Caco-2 (cell line): ENCODE measurements at regions not wholly inside any gene's neighbourhood (a gene's known extent, or its start where the extent isn't known, plus 50 kb on each side); places are given as distances from the start of the nearest gene placed in this dataset.

Source experiments
- BruUV-seq: library from RNA; stranded (reverse); fragments of 400-500 nt; replicated peaks from 2 replicates; lab custom pipeline; 2021; lab: Mats Ljungman, UMichigan
- CTCF ChIA-PET: fragments of 300-600 bp; sonication (Branson Sonifier 250); formaldehyde crosslinking; loops from one replicate; lab custom pipeline; 2022; ENCODE audit warnings: antibody characterized with exemption; lab: Charles Lee
- POLR2A ChIA-PET: fragments of 300-600 bp; sonication (Branson Sonifier 250); formaldehyde crosslinking; loops from one replicate; lab custom pipeline; 2022; ENCODE audit warnings: antibody characterized with exemption; lab: Charles Lee
- DNase-seq, 2 experiments: peaks; one replicate each; pipeline versions ENCODE4 v3.0.0 to v3.0.0-alpha.2; 2020 to 2022
- H3K27me3 ChIP-seq: replicated peaks from 2 replicates; pipeline ENCODE4 v1.6.0; 2011; ENCODE audit warnings: low read length; ENCODE audit not compliant: control insufficient read depth, insufficient read depth
- H3K36me3 ChIP-seq: 2 replicates; pipeline ENCODE4 v1.5.1; 2011; ENCODE audit warnings: low read length; ENCODE audit not compliant: control insufficient read depth, insufficient read depth
- H3K4me1 ChIP-seq: fragments of 250-450 bp; sonication (Bioruptor Pico); 2 replicates; pipeline ENCODE4 v1.5.1; 2020; ENCODE audit warnings: mild to moderate bottlenecking
- H3K4me3 ChIP-seq: 2 replicates; pipeline ENCODE4 v1.5.1; 2011; ENCODE audit warnings: low read depth, mild to moderate bottlenecking, control low read depth, low read length
- H3K9me3 ChIP-seq: fragments of 250-450 bp; sonication (Bioruptor Pico); 2 replicates; pipeline ENCODE4 v1.5.1; 2020; ENCODE audit warnings: mild to moderate bottlenecking, moderate library complexity
- H3K27ac Mint-ChIP-seq: one replicate; pipeline ENCODE4 v1.8.0; 2022; ENCODE audit warnings: mixed read lengths; ENCODE audit not compliant: unreplicated experiment
- H3K27me3 Mint-ChIP-seq: one replicate; pipeline ENCODE4 v1.8.0; 2022; ENCODE audit warnings: mixed read lengths; ENCODE audit not compliant: insufficient read depth, unreplicated experiment
- H3K36me3 Mint-ChIP-seq: one replicate; pipeline ENCODE4 v1.8.0; 2022; ENCODE audit warnings: mild to moderate bottlenecking, mixed read lengths; ENCODE audit not compliant: insufficient read depth, unreplicated experiment
- H3K4me1 Mint-ChIP-seq: one replicate; pipeline ENCODE4 v1.8.0; 2022; ENCODE audit warnings: low read depth, mixed read lengths; ENCODE audit not compliant: unreplicated experiment
- H3K4me3 Mint-ChIP-seq: one replicate; pipeline ENCODE4 v1.8.0; 2022; ENCODE audit warnings: mild to moderate bottlenecking, moderate library complexity, mixed read lengths; ENCODE audit not compliant: unreplicated experiment
- H3K9me3 Mint-ChIP-seq: one replicate; pipeline ENCODE4 v1.8.0; 2022; ENCODE audit warnings: mixed read lengths; ENCODE audit not compliant: unreplicated experiment
- CTCF ChIP-seq, 2 experiments: fragments of 200-600 bp in 1 of 2; IDR thresholded peaks; 1 replicate in 1 of 2; 2 replicates in 1 of 2; pipeline versions ENCODE4 v1.5.1 to v1.8.0; 2011 to 2022; ENCODE audit warnings: antibody characterized with exemption in 1 of 2, control low read depth in 1 of 2, inconsistent platforms in 1 of 2, low read depth in 1 of 2, low read length in 1 of 2, mild to moderate bottlenecking in 1 of 2, moderate library complexity in 1 of 2; ENCODE audit not compliant: insufficient read depth in 1 of 2, severe bottlenecking in 1 of 2, unreplicated experiment in 1 of 2
- intact Hi-C: fragments of 100-400 bp; cut with micrococcal nuclease; formaldehyde crosslinking; loops from one replicate; pipeline ENCODE4 v1.10.0; 2022; ENCODE audit not compliant: unreplicated experiment

GRCh38 chr7:53690411-53690810 is 655.0 kb downstream of the POM121L12 start:
- Histone ChIP-seq H3K36me3 (no peaks in the 10 kb centered on the region), H3K9me3 (0 out of 2 replicates have a peak, but pooled peaks cover 2% of the 10 kb centered on the region), H3K27me3 (no peaks in the 10 kb centered on the region), H3K4me3 (no peak overlapping the region), H3K4me1 (no peaks in the 10 kb centered on the region)
- POLR2A ChIA-PET, result no interaction called here
- H3K4me3 Mint-ChIP-seq, result no peak overlapping the region
- H3K9me3 Mint-ChIP-seq, result no peaks in the 10 kb centered on the region
- BruUV-seq, result no TSS peak
- intact Hi-C loops, result no loop called here
- CTCF ChIA-PET, result no interaction called here
- no peak overlapping the region for H3K27ac Mint-ChIP-seq
- no peak for DNase-seq
- no peak for TF ChIP-seq CTCF (IDR thresholded peaks at IDR 0.05; ENCODE audit: insufficient read depth in 1 of 2, low read depth in 1 of 2, low read length in 1 of 2, severe bottlenecking in 1 of 2, unreplicated experiment in 1 of 2)
- H3K4me1 Mint-ChIP-seq, result no peaks in the 10 kb centered on the region
- H3K27me3 Mint-ChIP-seq, result no peaks in the 10 kb centered on the region
- no peaks in the 10 kb centered on the region for H3K36me3 Mint-ChIP-seq

- no peaks in the 10 kb centered on the region for H3K27me3 Mint-ChIP-seq
- Histone ChIP-seq H3K27me3 (no peaks in the 10 kb centered on the region), H3K4me1 (no peaks in the 10 kb centered on the region), H3K36me3 (no peaks in the 10 kb centered on the region), H3K4me3 (no peak overlapping the region), H3K9me3 (no peaks in the 10 kb centered on the region)
- ChIA-PET POLR2A (no interaction called here), CTCF (no interaction called here)
- H3K4me1 Mint-ChIP-seq, result no peaks in the 10 kb centered on the region
- no peak for TF ChIP-seq CTCF (IDR thresholded peaks at IDR 0.05; ENCODE audit: insufficient read depth in 1 of 2, low read depth in 1 of 2, low read length in 1 of 2, severe bottlenecking in 1 of 2, unreplicated experiment in 1 of 2)
- no peak overlapping the region for H3K27ac Mint-ChIP-seq
- H3K4me3 Mint-ChIP-seq, result no peak overlapping the region
- intact Hi-C loops, result no loop called here
- H3K9me3 Mint-ChIP-seq, result no peaks in the 10 kb centered on the region
- DNase-seq, result no peak
- BruUV-seq, result no TSS peak
- H3K36me3 Mint-ChIP-seq, result no peaks in the 10 kb centered on the region
These were observed 662.5 kb downstream of the POM121L12 start for GRCh38 chr7:53697913-53698312.

GRCh38 chr7:53699215-53699837 is 663.9 kb downstream of the POM121L12 start:
- H3K27me3 Mint-ChIP-seq, result no peaks in the 10 kb centered on the region
- ChIA-PET CTCF (no interaction called here), POLR2A (no interaction called here)
- Histone ChIP-seq H3K27me3 (no peaks in the 10 kb centered on the region), H3K36me3 (no peaks in the 10 kb centered on the region), H3K4me1 (no peaks in the 10 kb centered on the region), H3K4me3 (no peak overlapping the region), H3K9me3 (no peaks in the 10 kb centered on the region)
- no peaks in the 10 kb centered on the region for H3K9me3 Mint-ChIP-seq
- intact Hi-C loops, result no loop called here
- no peaks in the 10 kb centered on the region for H3K36me3 Mint-ChIP-seq
- no peaks in the 10 kb centered on the region for H3K4me1 Mint-ChIP-seq
- no peak overlapping the region for H3K4me3 Mint-ChIP-seq
- TF ChIP-seq CTCF (IDR thresholded peaks at IDR 0.05; ENCODE audit: insufficient read depth in 1 of 2, low read depth in 1 of 2, low read length in 1 of 2, severe bottlenecking in 1 of 2, unreplicated experiment in 1 of 2), result no peak
- BruUV-seq, result no TSS peak
- no peak for DNase-seq
- H3K27ac Mint-ChIP-seq, result no peak overlapping the region
